Activated CD4-positive, alpha-beta T cell treated with anti-CD3 and anti-CD28 coated beads for 48 hours (primary cell): ENCODE measurements at regions not wholly inside any gene's neighbourhood (a gene's known extent, or its start where the extent isn't known, plus 50 kb on each side); places are given as distances from the start of the nearest gene placed in this dataset.

Experiments used
- DNase-seq: peaks from one replicate; pipeline ENCODE4 v3.0.0-alpha.2; 2020

- no peak for DNase-seq
These were observed 137.8 kb downstream of the ENGASE start for GRCh38 chr17:79212149-79213087.

DNA sequence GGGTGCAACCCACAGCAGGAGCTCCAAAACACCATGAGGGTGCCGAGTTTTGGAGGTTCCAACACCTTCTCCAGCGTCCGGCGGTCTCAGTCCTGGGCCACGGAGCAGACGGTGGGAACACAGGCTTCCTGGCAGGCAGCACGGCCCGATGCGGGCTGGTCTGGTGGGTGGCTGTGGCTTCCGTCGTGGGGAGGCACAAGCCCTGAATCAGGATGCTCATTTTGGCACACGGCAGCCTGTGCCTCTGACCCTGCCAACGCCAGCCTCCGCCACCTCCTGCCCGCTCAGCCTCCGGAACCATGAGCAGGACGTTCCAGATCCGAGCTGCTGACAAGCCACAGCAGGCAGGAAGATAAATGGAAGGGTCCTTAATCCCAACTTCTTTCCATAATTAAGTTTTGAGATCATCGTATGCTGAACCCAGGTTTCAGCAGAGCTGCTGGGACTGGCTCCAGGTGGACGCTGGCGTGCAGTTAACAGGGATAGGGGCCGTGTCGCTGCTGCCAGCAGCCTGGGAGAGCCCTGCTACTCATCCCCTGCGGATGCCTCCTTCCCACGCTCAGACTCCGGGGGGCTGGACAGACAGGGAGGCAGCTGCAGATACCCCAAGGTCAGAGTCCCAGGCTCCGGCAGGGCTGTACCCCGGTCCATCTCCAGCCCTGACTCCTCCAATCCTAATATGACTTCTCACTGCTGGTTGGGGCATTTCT is 136.6 kb downstream of the ENGASE start:
- DNase-seq: no peak

- no peak for DNase-seq
These were observed 136.0 kb downstream of the ENGASE start for GRCh38 chr17:79210638-79211037.

GRCh38 chr17:79207960-79208359 is 133.3 kb downstream of the ENGASE start:
- no peak for DNase-seq

DNA sequence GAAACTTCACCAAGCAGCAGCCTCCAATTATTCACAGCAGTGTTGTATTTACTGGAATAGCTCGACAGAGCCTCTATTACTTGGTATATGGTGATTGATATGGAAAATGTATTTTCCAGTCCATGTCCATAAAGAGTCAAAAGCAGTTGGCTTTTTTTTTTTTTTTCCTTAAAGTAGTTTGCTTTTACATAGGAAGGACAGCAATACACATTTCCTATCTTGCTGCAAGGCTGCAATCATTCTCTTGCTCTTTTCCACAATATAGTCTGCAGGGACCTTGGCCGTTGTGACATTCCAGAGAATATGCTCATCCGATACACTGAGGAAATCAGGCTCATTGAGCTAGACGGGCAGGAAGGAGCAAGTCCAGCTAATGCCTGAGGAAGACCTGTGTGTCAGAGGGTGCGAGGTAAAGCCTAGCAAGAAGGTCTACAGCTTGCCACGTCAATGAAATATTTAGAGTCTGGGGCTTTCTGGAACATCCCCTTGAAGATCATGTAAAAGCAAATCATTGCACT is 131.1 kb downstream of the ENGASE start:
- no peak for DNase-seq

DNA sequence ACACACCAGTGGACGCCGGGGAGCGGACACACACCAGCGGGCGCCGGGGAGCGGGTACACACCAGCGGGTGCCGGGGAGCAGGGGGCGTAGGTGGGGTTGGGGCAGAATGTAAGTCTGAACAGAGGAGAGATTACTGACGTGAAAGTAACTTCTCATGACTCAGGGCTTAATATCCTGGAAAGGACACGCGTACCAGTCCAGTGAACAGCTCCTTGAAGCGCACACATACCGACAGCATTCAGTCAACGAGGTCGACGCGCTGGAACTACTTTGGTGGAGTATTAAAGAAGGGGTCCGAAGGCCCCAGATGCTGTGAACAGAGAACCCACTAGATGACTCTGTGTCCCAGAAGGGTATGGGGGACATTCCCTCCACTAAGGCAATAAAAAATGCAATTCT is 129.6 kb downstream of the ENGASE start:
- no peak for DNase-seq

GRCh38 chr17:79203657-79204056 is 129.0 kb downstream of the ENGASE start:
- DNase-seq: no peak

- DNase-seq: no peak
These were observed 128.4 kb downstream of the ENGASE start for GRCh38 chr17:79203016-79203415.

DNA sequence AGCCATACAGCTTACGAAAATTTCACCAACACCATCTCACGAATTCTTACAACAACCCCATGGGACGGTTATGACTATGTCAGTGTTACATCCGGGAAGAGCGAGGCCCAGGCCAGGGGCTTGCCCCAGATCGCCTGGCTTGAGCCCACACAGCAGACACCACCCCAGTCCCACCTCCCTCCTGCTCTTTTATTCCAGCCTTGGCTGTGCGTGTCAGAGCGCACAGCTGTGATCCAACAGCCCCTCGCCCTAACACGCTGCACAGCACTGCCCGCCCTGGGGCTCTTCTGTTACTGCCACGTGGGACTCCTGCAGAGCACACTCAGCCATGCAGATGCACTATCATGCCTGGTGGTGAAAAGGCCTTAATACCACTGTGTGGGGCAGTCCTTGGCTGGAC is 127.9 kb downstream of the ENGASE start:
- DNase-seq: no peak

DNA sequence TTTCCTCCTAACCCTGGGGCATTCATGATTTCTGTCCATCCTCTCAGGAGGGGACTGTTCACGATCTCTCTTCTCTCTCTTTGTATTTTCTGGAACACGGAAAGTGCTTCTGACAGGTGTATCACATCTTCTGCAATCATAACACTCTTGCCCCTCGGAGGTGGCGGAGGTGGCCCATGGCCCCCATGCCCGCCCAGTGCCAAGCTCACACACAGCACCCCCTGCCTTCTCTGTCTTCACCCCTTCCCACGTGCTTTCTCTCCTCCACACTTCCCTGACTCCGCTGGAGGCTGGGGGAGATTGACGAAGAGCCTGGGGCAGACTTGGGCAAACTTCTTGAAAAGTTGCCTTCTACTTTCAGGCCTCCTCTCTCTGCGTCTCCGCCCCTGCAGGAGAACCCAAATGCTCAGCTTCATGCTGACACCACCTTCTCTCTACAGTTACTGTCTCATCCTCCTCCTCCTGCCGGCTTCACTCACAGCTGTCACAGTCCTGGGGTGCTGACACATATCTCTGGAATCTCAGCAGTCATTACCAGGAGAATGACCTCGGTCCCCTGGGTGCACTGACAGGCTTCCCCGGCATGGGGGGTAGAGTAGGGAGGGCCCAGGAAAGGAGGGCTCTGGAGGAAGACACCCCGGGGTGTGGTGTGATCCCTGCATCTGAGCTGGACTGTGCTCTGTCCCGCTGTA is 127.1 kb downstream of the ENGASE start:
- DNase-seq: no peak

DNA sequence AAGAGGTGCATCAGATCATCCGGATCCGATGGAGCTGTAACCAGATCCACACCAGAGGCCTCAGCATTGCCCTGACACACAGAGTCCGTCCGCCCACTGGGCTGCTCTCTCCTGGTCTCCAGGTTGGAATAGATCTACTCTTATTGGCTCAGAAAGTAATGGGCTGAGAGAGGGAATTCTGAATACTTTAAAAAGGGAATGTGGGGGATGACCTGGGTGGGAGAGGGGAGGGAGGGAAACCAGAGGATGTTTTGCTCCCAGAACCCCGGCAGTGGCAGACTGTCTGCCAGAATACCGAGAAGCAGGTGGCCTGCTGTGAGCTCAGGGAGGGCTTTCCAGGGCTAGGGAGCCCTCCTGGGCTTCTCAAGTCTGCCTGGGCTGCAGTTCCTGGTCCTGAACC is 126.5 kb downstream of the ENGASE start:
- DNase-seq: no peak

GRCh38 chr17:79196913-79197312 is 122.3 kb downstream of the ENGASE start:
- no peak for DNase-seq

DNA sequence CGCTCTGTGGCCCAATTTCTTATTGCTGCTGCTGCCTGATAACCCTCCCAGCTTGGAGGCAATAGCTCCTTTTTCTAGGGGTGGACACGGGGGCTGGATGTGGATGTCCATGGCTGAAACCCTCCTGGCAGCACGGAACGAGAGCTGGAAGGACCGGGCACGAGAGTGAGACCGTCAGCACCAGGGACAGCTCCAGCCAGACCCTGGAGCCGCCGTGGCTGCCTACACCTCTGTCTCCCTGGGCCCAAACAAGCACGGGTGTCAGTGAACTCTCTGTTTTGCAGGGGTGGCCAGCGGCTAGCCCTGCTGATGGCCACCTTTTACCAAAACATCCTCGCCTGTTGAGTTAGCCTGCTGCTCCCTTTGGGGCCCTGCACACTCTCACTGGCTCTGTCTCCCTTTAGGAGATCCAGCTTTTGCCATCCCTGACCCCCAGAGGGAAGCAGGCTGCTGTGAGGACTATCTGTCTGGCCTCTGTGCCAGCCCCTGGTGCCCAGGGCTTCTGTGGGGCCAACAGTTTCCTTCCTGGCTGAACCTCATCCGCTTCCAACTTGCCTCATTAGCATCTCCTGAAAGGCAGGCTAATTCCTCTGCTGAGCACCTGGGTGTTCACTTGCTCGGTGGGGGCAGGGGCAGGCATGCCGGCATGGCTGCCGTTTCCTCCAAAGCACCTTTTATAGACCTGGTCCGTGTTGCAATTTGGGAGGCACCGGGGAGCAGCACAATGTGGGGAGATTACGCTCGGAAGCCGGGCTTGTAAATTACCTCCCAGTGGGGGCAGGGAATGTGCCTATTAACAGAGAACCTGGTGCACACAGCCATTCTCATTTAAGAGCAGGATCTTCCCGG is 118.1 kb downstream of the ENGASE start:
- peak; percentile 41 for DNase-seq

- DNase-seq: no peak
These were observed 116.8 kb downstream of the ENGASE start for GRCh38 chr17:79191270-79191934.

DNA sequence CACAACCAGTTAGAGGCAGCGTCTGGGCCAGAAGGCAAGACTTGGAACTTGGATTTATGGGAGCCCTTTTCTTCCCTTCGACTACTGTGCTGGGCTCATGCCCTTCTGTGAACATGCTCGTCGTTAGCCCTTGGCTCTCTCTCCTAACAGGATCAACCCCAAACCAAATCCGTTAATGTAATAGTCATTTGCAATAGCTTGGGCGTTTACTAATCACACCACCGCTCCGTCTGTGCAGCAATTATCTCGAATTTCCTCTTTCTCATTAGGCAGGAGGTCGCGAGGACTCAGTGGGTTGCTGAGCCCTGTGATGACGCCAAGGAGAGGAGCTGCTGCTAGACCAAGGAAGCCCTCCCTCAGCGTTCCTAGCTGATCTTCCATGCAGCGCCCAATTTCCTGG is 114.7 kb downstream of the ENGASE start:
- no peak for DNase-seq

DNA sequence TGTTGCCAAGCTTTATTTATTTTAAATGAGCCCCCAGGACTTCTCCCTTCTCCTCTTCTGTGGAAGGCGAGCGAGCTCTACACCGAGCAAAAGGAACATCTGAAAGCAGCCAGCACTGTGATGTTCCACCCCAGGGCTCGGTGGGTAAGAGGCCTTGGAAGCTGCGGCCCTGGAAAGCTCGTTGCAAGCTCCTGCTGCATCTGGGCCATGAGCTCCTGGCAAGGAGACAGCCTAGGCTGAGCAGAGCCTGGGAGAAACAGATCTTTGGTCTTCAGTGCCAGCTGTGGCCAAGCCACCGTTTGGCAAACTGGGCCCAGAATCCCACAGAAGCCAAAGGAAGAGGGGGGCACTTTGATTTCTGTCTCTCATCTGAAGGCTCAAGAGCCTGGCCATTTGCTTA is 114.1 kb downstream of the ENGASE start:
- no peak for DNase-seq

GRCh38 chr17:79188048-79188447 is 113.4 kb downstream of the ENGASE start:
- DNase-seq: peak; percentile 39

DNA sequence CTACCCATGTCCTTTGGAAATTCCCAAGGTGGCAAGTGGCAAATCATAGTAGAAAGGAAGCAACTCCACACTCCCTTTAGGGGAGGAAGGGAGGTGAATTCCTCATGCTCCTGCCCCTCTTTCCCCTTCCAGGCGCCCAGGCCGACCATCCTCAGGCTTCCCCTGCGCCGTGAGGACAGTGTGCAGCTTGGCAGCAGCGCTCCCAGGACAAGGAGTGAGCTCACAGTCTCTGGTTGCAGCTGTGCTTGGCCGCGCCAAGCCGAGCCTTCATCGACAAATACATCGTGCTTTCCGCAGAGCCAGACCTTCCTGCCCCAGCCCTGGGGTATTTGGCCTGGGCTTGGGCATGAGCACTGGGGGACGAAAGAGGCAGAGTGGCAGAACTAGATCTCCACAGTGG is 112.6 kb downstream of the ENGASE start:
- DNase-seq: no peak

DNA sequence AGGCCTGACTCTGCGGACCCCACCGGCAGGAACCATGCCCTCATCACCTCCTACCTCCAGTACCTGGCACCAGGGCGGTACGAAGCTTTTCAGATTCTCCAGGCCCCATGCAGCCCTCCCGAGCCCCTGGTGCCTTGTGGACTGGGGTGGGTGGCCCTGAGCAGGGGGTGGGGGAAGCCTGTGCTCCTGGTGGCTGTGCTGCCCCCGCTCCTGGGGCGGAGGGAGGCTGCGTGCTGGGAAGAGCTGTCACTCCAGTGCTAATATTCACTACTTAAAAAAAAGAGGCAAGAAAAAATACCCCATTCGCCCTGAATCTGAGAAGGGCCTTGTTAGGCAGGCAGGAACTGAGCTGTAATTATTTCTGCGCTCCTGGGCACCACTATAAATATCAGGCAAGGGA is 111.8 kb downstream of the ENGASE start:
- no peak for DNase-seq

GRCh38 chr17:79185671-79186070 is 111.0 kb downstream of the ENGASE start:
- DNase-seq: no peak

DNA sequence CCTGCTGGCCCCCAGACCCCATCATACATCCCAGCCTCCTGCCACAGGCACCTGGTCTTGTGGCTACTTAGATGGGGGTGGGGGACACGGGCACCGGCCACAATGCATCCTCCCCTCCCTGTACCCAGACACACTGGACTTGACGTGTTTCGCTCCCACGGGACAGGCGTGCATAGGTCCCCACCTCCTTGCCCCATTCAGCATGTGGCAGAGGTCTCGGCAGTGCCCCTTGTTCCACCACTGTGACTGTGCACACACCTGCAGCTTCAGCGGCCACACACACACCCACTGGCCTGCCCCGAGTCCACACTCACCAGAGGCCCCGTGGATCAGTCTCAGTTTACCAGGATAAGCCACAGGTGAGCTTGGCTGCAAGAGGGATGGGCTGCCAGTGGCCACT is 109.6 kb downstream of the ENGASE start:
- no peak for DNase-seq
